ENCODE measurements at regions not wholly inside any gene's neighbourhood (a gene's known extent, or its start where the extent isn't known, plus 50 kb on each side); places are given as distances from the start of the nearest gene placed in this dataset.

DNA sequence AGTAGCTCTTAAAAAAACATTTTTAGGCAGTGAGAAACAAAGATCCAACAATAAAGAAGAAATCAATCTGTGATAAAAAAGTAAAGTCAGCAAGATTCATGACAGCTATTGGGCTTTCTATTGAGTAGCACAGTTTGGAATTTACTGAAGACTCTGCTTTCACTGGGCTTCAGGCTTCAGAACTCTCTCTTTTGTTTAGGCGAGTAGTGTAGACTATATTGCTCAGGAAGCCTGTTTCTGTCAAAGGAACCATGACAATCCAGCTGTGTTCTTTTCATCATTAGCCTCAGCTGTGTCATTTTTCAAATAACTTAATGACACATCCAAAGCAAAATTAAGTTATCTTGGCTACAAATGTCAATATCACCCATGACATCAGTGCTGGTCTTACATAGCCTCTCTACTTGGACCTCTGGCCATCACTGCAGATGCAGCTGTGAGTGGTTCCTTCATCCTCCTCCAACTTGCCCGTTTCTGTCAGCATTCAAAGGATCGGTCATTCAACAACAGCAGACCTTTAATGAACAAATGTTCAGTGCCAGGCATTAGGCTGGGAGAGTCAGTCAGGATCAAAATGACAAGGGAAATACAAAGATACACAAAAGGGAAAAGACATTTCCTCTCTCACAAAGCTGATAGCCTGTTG is 332.8 kb upstream of the MTNR1B start:
- TF ChIP-seq, protein P1, sequence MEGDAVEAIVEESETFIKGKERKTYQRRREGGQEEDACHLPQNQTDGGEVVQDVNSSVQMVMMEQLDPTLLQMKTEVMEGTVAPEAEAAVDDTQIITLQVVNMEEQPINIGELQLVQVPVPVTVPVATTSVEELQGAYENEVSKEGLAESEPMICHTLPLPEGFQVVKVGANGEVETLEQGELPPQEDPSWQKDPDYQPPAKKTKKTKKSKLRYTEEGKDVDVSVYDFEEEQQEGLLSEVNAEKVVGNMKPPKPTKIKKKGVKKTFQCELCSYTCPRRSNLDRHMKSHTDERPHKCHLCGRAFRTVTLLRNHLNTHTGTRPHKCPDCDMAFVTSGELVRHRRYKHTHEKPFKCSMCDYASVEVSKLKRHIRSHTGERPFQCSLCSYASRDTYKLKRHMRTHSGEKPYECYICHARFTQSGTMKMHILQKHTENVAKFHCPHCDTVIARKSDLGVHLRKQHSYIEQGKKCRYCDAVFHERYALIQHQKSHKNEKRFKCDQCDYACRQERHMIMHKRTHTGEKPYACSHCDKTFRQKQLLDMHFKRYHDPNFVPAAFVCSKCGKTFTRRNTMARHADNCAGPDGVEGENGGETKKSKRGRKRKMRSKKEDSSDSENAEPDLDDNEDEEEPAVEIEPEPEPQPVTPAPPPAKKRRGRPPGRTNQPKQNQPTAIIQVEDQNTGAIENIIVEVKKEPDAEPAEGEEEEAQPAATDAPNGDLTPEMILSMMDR (IDR thresholded peaks at IDR 0.05), result no peak
- TF ChIP-seq POLR2A (IDR thresholded peaks at IDR 0.05), result no peak

Measured in Peyer's patch (tissue), 4 donors.